Activated CD8-positive, alpha-beta memory T cell treated with anti-CD3 and anti-CD28 coated beads, Interleukin-2, amount 50 U/mL, for 4 hours (primary cell): ENCODE measurements at regions not wholly inside any gene's neighbourhood (a gene's known extent, or its start where the extent isn't known, plus 50 kb on each side); places are given as distances from the start of the nearest gene placed in this dataset.

Experiments
- DNase-seq: peaks from one replicate; pipeline ENCODE4 v3.0.0-alpha.2; 2020

DNA sequence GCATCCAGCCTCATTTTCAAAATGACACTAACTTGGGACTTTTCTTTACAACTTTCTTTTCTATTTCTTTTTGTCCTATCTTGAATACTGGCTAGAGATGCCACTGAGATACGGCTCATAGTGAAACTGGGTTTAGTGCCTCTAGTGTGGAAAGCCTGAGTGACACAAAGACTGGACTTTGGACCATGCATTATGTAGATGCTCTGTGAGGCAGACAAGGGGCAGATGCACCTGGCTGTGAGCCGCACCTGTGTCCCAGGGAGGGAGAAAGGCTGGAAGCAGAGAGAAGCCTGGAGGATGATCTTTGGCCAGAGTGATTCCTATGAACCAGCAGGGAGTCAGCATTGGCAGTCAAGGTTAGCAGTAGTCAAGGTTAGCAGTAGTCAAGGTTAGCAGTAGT lies 852.3 kb upstream of the TMEM132C start:
- no peak for DNase-seq

- DNase-seq: no peak
Observed at GRCh38 chr12:127416796-127417195, 850.2 kb upstream of the TMEM132C start.

- DNase-seq: no peak
Observed at GRCh38 chr12:127419111-127419510, 847.9 kb upstream of the TMEM132C start.

DNA sequence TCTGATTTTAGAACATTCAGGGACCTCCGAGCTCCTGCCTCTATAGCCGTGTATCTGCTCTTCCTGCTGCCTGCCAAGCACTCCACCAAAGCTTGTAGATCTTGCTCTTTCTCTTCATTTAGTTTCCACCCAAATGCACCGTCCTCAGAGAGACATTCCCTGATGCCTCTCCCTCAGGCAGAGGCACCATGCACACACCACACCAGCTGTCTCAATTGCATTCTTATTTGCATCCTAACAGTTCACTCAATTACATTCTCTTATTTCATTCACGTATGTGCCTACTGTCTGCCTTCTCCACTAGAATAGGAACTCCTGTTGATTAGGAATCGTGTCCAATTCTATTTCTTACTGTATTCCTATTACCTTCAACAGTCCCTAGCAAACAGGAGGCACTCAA lies 845.4 kb upstream of the TMEM132C start:
- no peak for DNase-seq

DNA sequence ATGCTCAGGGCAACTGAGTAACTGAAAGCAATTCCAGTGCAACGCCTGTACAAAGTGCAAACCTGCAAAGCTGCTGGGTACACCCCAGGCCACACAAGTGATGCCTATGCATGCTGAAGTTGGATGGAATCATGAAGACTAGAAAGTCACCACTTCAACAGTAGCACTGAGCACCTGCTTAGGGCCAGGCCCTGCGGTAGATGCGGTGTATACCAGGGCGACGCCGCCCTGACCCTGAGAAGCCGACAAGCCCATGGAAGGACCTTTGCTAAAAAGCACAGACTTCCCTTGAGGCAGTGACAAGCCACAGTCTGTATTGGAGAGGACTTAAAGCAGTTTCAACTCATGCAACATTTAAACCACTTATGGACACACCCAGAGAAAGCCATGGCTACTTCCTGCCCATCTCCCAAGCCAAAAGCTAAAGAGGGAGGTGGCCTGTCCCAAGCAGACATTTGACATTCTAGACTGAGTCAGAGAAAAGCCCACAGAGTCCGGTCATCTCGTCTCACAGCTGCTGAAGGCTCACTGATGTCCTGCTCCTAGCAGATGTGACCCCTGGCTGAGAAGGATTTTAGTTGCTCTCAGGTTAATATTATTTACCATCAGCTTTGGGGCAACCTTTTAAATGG lies 843.9 kb upstream of the TMEM132C start:
- no peak for DNase-seq

- no peak for DNase-seq
Observed at GRCh38 chr12:127425474-127425873, 841.5 kb upstream of the TMEM132C start.

- DNase-seq: no peak
Observed at GRCh38 chr12:127428420-127428819, 838.5 kb upstream of the TMEM132C start.

- no peak for DNase-seq
Observed at GRCh38 chr12:127429551-127430285, 837.3 kb upstream of the TMEM132C start.

DNA sequence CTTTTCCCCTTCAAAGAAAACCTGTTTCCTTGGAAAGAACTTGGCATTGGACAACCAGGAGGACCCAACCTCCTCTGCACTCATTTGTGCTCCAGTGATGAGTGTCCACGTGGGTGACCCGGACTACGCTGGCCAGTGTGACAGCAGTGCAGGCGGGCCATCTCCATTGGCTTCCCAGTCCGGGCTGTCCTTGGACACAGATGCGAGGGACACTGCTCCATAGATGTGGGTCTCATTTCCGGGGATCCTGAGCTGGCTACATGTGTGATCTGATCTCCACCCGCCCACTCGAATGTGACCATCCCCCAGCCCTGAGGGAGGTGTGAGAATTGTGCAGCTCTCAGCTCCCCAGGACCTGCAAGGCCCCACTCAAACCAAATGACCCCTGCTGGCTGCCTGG lies 836.6 kb upstream of the TMEM132C start:
- no peak for DNase-seq

GRCh38 chr12:127431177-127431576 lies 835.8 kb upstream of the TMEM132C start:
- no peak for DNase-seq

GRCh38 chr12:127431594-127431993 lies 835.4 kb upstream of the TMEM132C start:
- DNase-seq: no peak

- no peak for DNase-seq
Observed at GRCh38 chr12:127435439-127435838, 831.5 kb upstream of the TMEM132C start.

- DNase-seq: no peak
Observed at GRCh38 chr12:127438512-127439244, 828.3 kb upstream of the TMEM132C start.

GRCh38 chr12:127445581-127446139 lies 821.3 kb upstream of the TMEM132C start:
- no peak for DNase-seq

- DNase-seq: no peak
Observed at GRCh38 chr12:127448906-127449305, 818.1 kb upstream of the TMEM132C start.

- DNase-seq: no peak
Observed at GRCh38 chr12:127450826-127451225, 816.1 kb upstream of the TMEM132C start.

GRCh38 chr12:127455347-127456265 lies 811.4 kb upstream of the TMEM132C start:
- DNase-seq: no peak

- DNase-seq: no peak
Observed at GRCh38 chr12:127457726-127458125, 809.2 kb upstream of the TMEM132C start.

- no peak for DNase-seq
Observed at GRCh38 chr12:127459166-127459565, 807.8 kb upstream of the TMEM132C start.

DNA sequence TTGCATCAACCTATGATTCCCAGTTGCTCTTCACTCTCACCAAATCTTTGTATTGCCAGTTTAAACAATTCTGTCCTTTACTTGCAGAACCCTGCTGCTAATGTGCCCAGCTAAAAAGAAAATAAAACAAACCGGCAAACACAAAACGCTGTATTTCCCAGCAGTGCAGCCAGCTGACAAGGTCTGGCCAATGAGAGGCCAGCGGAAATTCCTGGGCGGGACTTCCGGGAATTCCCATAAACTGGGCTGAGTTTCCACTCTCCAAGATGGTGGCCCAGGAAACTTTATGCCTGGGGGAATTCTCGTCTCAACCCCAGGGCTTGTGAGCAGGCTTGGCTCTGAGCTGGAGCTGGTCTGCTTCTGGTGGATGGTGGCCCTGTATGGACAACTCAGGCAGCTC lies 807.3 kb upstream of the TMEM132C start:
- DNase-seq: no peak

- no peak for DNase-seq
Observed at GRCh38 chr12:127463237-127463636, 803.7 kb upstream of the TMEM132C start.

DNA sequence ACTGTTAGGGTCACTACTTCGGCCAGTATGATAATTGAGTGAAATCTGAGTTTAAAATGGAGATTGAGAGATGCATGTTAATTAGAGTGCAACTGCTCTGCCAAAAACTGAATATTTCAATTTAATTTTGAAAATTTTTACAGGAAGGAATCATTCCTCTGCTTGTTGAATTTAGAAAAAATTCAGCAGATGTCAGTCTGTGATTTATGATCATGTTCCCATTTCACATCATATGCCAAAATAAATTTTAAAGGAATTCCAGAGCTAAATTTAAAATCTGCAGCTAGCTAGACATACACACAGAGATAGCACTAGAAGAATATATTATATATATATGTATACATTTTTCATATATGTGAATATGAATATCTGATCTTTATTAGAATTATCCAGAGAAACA lies 797.6 kb upstream of the TMEM132C start:
- no peak for DNase-seq

DNA sequence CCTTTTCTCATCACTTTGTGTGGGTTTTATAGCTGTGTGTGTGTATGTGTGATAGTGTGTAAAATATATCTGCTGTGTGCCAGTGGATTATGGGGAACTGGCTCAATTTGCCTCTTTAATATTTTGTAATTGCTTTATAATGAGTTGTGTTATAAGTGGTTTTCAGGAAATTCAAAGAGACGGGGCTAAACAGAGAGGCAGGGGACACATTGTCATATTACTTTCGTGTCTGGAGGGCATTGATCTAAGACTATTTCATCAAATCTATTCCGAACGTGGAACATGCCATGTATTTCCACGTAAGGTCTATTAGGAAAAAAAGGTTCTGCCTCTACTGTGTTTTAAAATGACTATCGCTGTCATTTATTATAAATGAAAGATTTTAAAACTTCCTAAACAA lies 793.2 kb upstream of the TMEM132C start:
- no peak for DNase-seq
